ENCODE measurements at regions not wholly inside any gene's neighbourhood (a gene's known extent, or its start where the extent isn't known, plus 50 kb on each side); places are given as distances from the start of the nearest gene placed in this dataset.

DNA sequence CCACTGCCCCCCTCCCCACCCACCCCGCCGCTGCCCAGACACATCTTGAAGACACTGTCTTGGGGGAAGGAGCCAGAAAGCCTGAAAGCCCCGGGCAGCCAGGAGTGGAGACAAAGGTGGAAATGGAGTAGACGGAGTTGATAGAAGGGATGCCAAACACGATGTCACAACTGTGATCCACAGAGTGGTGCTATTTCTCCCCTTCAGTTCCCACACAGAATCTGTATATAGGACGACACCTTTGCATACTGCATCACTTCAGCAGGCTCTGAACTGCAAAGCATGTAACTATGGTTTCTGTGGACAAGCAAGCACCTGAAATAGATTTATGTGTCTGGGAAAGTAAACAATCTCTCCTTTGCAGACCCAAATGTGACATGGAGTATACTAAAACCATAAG is 56.4 kb upstream of the F13A1 start:
- TF ChIP-seq EZH2phosphoT487 (conservative IDR thresholded peaks at IDR 0.05; ENCODE audit: low read length), result no peak
- TF ChIP-seq, protein P1, sequence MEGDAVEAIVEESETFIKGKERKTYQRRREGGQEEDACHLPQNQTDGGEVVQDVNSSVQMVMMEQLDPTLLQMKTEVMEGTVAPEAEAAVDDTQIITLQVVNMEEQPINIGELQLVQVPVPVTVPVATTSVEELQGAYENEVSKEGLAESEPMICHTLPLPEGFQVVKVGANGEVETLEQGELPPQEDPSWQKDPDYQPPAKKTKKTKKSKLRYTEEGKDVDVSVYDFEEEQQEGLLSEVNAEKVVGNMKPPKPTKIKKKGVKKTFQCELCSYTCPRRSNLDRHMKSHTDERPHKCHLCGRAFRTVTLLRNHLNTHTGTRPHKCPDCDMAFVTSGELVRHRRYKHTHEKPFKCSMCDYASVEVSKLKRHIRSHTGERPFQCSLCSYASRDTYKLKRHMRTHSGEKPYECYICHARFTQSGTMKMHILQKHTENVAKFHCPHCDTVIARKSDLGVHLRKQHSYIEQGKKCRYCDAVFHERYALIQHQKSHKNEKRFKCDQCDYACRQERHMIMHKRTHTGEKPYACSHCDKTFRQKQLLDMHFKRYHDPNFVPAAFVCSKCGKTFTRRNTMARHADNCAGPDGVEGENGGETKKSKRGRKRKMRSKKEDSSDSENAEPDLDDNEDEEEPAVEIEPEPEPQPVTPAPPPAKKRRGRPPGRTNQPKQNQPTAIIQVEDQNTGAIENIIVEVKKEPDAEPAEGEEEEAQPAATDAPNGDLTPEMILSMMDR (IDR thresholded peaks at IDR 0.05; ENCODE audit: insufficient read depth, low read length, poor library complexity, severe bottlenecking), result no peak
